ENCODE measurements at regions not wholly inside any gene's neighbourhood (a gene's known extent, or its start where the extent isn't known, plus 50 kb on each side); places are given as distances from the start of the nearest gene placed in this dataset.

- Histone ChIP-seq H3K4me1 (replicated peaks; ENCODE audit: insufficient read depth) (peaks cover 22% of the 10 kb centered on the region), H3F3A (ENCODE audit: insufficient read depth, low read depth) (peaks cover 9% of the 10 kb centered on the region; the same call in 1 of the 2 replicates), H3K9me2 (ENCODE audit: insufficient read depth) (no peaks in the 10 kb centered on the region), H3K9me3 (ENCODE audit: insufficient read depth, low read depth) (no peaks in the 10 kb centered on the region), H3K4me2 (peak overlapping the region; percentile 32), H3K4me3 (no peak overlapping the region), H3K79me2 (ENCODE audit: low read depth) (no peaks in the 10 kb centered on the region), H3K27ac (no peak overlapping the region), H3K27me3 (ENCODE audit: insufficient read depth, low read depth) (no peaks in the 10 kb centered on the region), H2AFZ (no peak overlapping the region), H4K20me1 (ENCODE audit: insufficient read depth) (no peaks in the 10 kb centered on the region), H3K36me3 (ENCODE audit: low read depth) (no peaks in the 10 kb centered on the region)
- TF ChIP-seq EZH2 (IDR thresholded peaks at IDR 0.05; ENCODE audit: low read depth) (no peak), CTCF (conservative IDR thresholded peaks at IDR 0.05) (no peak)
- ChIA-PET CTCF (no interaction called here), POLR2A (ENCODE audit: unreplicated experiment) (interaction anchor here (0.7 kb wide), 1 partner anchor 10 kb away, joined by 13 read pairs; no protein-coding TSS in a partner anchor)
- no TSS peak for BruUV-seq (replicated peaks)
- no peak for DNase-seq
- intact Hi-C loops (cut with micrococcal nuclease; ENCODE audit: unreplicated experiment), result loop anchor here (1.0 kb wide), 1 partner anchor 72 kb away; no protein-coding TSS in a partner anchor
Measured at GRCh38 chr3:4897765-4898453, 81.3 kb upstream of the BHLHE40 start.

- Histone ChIP-seq H3K27me3 (ENCODE audit: insufficient read depth, low read depth) (no peaks in the 10 kb centered on the region), H3K9me3 (ENCODE audit: insufficient read depth, low read depth) (no peaks in the 10 kb centered on the region), H3K27ac (peak overlapping the region; percentile 32; the same call in 1 of the 2 replicates), H3K9me2 (ENCODE audit: insufficient read depth) (no peaks in the 10 kb centered on the region), H2AFZ (no peak overlapping the region), H3K36me3 (ENCODE audit: low read depth) (no peaks in the 10 kb centered on the region), H4K20me1 (ENCODE audit: insufficient read depth) (no peaks in the 10 kb centered on the region), H3F3A (ENCODE audit: insufficient read depth, low read depth) (peaks cover 9% of the 10 kb centered on the region; the same call in 1 of the 2 replicates), H3K4me2 (peak overlapping the region; percentile 32), H3K79me2 (ENCODE audit: low read depth) (no peaks in the 10 kb centered on the region), H3K4me3 (no peak overlapping the region), H3K4me1 (replicated peaks; ENCODE audit: insufficient read depth) (peaks cover 22% of the 10 kb centered on the region)
- TF ChIP-seq EZH2 (IDR thresholded peaks at IDR 0.05; ENCODE audit: low read depth) (no peak), CTCF (conservative IDR thresholded peaks at IDR 0.05) (no peak)
- BruUV-seq (replicated peaks), result no TSS peak
- POLR2A ChIA-PET (ENCODE audit: unreplicated experiment), result interaction anchor here (0.7 kb wide), 2 partner anchors 9 to 128 kb away, joined by 3 to 13 read pairs; no protein-coding TSS in a partner anchor
- CTCF ChIA-PET, result interaction anchor here (0.6 kb wide), 1 partner anchor 158 kb away, joined by 4 read pairs; no protein-coding TSS in a partner anchor
- peak; percentile 21 to 76 for DNase-seq
- intact Hi-C loops (cut with micrococcal nuclease; ENCODE audit: unreplicated experiment), result loop anchor here (1.0 kb wide), 1 partner anchor 72 kb away; no protein-coding TSS in a partner anchor
Measured at GRCh38 chr3:4898454-4899313, 80.6 kb upstream of the BHLHE40 start.

- CTCF ChIA-PET, result no interaction called here
- BruUV-seq (replicated peaks), result no TSS peak
- intact Hi-C loops (cut with micrococcal nuclease; ENCODE audit: unreplicated experiment), result no loop called here
- Histone ChIP-seq H3K27me3 (ENCODE audit: insufficient read depth, low read depth) (no peaks in the 10 kb centered on the region), H4K20me1 (ENCODE audit: insufficient read depth) (no peaks in the 10 kb centered on the region), H3K4me1 (replicated peaks; ENCODE audit: insufficient read depth) (peaks cover 24% of the 10 kb centered on the region), H3K9me3 (ENCODE audit: insufficient read depth, low read depth) (no peaks in the 10 kb centered on the region), H3K4me2 (no peak overlapping the region), H3K36me3 (ENCODE audit: low read depth) (no peaks in the 10 kb centered on the region), H3K4me3 (no peak overlapping the region), H3K27ac (no peak overlapping the region), H3K9me2 (ENCODE audit: insufficient read depth) (no peaks in the 10 kb centered on the region), H3F3A (ENCODE audit: insufficient read depth, low read depth) (peaks cover 9% of the 10 kb centered on the region; the same call in 1 of the 2 replicates), H3K79me2 (ENCODE audit: low read depth) (no peaks in the 10 kb centered on the region), H2AFZ (no peak overlapping the region)
- TF ChIP-seq CTCF (conservative IDR thresholded peaks at IDR 0.05), result no peak
- TF ChIP-seq EZH2 (IDR thresholded peaks at IDR 0.05; ENCODE audit: low read depth), result no peak
- no peak for DNase-seq
- POLR2A ChIA-PET (ENCODE audit: unreplicated experiment), result no interaction called here
Measured at GRCh38 chr3:4899710-4900109, 79.5 kb upstream of the BHLHE40 start.
